Epithelial cell of esophagus (primary cell): ENCODE measurements at regions not wholly inside any gene's neighbourhood (a gene's known extent, or its start where the extent isn't known, plus 50 kb on each side); places are given as distances from the start of the nearest gene placed in this dataset.

Source experiments
- DNase-seq: peaks from one replicate; pipeline ENCODE4 v3.0.0; 2010; ENCODE audit warnings: low read depth
- H3K4me3 ChIP-seq: 2 replicates; pipeline ENCODE4 v1.5.1; 2011; ENCODE audit warnings: mild to moderate bottlenecking, low read length, control low read depth
- TF ChIP-seq, protein P1 (sequence below): IDR thresholded peaks from 2 replicates; pipeline ENCODE4 v1.5.1; 2011; ENCODE audit warnings: low read depth, mild to moderate bottlenecking, low read length, control low read depth, inconsistent platforms; ENCODE audit not compliant: insufficient read depth; ENCODE audit errors: missing control alignments

DNA sequence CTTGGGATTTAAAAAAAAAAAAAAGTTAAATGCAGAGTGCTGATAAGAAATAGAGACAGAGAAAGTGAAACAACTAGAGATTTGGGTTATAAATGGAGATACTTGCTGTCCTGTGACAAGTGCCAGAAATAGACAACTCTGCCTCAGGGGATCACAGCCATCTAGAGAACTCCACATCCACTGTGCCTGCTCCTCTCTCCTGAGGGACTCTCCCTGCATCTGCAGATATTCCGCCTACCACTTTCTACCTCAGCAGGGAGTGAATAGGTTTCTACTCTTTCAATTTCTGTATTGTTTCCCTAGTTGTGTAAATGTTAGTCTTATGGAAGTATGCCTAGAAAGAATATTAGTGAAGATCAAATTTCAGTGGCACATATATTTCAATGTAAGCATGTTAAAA lies 307.2 kb downstream of the HTR1A start:
- no peak overlapping the region for H3K4me3 ChIP-seq
- no peak for DNase-seq
- TF ChIP-seq, protein P1, sequence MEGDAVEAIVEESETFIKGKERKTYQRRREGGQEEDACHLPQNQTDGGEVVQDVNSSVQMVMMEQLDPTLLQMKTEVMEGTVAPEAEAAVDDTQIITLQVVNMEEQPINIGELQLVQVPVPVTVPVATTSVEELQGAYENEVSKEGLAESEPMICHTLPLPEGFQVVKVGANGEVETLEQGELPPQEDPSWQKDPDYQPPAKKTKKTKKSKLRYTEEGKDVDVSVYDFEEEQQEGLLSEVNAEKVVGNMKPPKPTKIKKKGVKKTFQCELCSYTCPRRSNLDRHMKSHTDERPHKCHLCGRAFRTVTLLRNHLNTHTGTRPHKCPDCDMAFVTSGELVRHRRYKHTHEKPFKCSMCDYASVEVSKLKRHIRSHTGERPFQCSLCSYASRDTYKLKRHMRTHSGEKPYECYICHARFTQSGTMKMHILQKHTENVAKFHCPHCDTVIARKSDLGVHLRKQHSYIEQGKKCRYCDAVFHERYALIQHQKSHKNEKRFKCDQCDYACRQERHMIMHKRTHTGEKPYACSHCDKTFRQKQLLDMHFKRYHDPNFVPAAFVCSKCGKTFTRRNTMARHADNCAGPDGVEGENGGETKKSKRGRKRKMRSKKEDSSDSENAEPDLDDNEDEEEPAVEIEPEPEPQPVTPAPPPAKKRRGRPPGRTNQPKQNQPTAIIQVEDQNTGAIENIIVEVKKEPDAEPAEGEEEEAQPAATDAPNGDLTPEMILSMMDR, result no peak

DNA sequence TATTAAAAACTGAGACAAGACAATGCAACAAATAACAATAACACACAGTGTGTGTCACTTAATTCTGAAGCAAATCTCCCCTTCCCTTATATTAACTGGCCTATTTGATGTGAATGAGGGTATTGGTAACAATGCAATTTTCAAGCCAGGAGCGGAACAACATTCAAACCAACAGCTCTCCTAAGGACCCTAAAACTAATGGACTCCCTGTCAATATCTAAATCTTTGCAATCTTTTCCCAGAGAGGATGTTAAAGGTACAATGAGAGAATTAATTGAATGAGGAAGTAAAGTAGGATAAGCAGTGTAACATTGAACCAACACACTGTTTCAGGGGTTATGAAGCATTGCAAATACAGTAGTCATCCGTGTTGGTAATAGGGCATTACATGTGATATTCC lies 311.7 kb downstream of the HTR1A start:
- TF ChIP-seq, protein P1, result no peak
- DNase-seq, result no peak
- no peak overlapping the region for H3K4me3 ChIP-seq

DNA sequence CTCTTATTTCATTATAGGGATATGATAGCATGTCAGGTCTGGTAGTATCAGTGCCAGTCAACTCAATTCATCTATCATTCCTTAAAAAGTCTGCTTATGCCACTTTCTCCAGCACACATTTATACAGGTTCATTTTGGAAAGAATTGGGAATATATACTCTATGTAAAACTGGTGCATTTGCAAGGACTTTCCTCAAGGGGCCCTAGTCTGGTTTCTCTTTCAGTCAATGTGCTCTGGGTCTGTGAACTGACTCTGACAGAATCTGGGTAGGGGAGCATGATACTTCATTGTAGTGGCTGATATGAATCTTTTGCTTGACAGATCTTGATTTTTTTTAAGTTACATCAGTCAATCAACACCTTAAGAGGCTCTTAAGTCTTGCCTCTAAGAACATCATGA lies 313.9 kb downstream of the HTR1A start:
- no peak overlapping the region for H3K4me3 ChIP-seq
- DNase-seq, result no peak
- TF ChIP-seq, protein P1, result no peak

DNA sequence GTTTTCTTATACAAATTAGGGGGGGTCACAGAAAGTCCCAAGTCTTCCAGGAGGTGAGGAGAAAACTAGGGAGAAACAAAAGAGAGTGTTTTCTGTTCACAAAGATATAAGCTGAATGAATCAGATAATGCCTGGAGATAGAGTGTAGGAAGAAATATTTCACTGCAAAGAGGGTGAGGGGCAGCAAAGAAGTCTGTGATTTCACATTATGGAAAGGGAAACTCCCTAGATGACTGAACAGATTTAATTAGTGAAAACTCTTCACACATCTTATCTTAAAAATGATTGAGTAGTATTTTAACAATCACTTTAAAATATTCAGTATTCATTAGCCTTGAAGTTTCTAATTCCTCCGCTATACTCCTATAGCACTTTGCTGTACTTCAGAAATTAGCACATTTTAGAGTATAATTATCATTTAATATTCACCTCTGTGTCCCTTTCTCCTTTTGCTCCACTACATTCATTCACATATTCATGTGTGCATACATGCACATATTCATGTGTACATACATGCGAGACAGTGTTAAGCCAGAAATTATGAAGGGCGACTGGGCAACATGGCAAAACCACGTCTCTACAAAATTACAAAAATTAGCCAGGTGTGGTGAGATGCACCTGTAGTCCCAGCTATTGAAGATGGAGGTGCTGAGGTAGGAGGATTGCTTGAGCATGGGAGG lies 332.2 kb downstream of the HTR1A start:
- TF ChIP-seq, protein P1, result no peak
- H3K4me3 ChIP-seq, result no peak overlapping the region
- no peak for DNase-seq

DNA sequence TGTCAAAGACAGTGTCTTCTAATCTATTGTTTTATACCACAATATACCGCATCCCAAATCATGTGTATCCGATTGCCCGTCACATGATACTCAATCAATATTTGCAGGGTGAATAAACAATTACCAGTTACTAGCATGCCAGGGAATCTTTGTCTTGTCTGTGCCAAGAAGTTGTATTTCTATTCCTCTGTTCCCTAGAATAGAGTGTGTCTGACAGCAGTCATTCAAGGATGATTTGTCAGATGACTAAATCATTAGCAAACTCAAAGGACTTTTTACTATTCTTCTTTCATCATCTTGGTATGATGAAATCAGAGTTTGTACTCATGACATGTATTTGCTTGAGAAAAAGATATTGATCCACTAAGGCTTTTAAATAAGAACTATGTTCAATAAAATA lies 348.8 kb downstream of the HTR1A start:
- DNase-seq, result peak; percentile 13
- no peak overlapping the region for H3K4me3 ChIP-seq
- TF ChIP-seq, protein P1, result no peak

DNA sequence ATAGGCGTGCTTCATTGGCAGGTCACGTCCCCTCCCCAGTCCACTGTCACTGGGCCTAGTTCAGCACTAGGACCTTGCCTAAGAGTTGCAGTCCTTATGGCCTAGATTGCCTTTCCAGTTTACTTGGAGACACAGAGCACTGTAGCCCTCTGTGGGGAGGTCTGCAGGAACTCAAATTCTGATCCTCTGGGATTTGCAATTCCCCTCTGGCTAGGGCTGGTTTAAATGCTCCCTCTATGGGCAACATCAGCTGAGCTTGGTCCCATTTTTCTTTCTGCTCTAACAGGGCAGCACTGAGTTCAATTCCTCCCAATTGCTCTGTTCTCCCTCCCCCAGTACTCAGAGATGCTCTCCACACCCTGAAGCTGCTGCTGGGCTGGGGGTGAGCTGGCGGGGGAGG lies 358.2 kb downstream of the HTR1A start:
- H3K4me3 ChIP-seq, result no peak overlapping the region
- TF ChIP-seq, protein P1, result no peak
- DNase-seq, result no peak

DNA sequence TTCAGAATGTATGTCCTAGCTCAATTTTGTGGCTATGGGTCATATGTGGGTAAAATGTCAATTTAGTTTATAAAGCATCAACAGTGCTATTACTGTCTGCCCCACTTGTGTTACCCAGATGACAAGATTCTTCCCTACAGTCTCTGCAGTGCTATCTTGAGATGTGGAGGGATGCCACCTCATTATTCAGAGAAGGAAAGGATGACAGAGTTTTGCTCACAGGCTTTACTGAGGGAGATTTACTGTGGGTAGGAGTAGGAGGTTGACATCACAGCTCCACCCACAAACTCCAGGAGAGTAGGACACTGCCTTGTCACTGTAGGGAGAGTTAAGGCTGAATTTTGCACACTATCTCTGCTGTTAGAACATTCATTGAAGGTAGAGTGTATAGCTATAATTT lies 359.3 kb downstream of the HTR1A start:
- no peak overlapping the region for H3K4me3 ChIP-seq
- TF ChIP-seq, protein P1, result no peak
- DNase-seq, result no peak
